CD4-positive, alpha-beta memory T cell (primary cell): ENCODE measurements at regions not wholly inside any gene's neighbourhood (a gene's known extent, or its start where the extent isn't known, plus 50 kb on each side); places are given as distances from the start of the nearest gene placed in this dataset.

Source experiments
- CTCF ChIA-PET: fragments of 350-600 bp; sonication (Branson Sonifier 250); formaldehyde crosslinking; loops from one replicate; lab custom pipeline; 2021; ENCODE audit warnings: inconsistent platforms; ENCODE audit not compliant: partially characterized antibody; lab: Charles Lee
- POLR2A ChIA-PET: fragments of 350-600 bp; sonication (Branson Sonifier 250); formaldehyde crosslinking; loops from one replicate; lab custom pipeline; 2021; ENCODE audit not compliant: partially characterized antibody; lab: Charles Lee
- DNase-seq, 5 donors: peaks; one replicate each; pipeline versions ENCODE4 v3.0.0 to v3.0.0-alpha.2; 2020 to 2022; ENCODE audit warnings: mixed read lengths in 1 of 5
- H3K27ac ChIP-seq: one replicate; pipeline ENCODE4 v1.7.0; 2013; ENCODE audit warnings: low read depth, low read length
- H3K27me3 ChIP-seq: 2 replicates; pipeline ENCODE4 v1.7.0; 2013; ENCODE audit warnings: mild to moderate bottlenecking, low read length, moderate library complexity; ENCODE audit not compliant: insufficient read depth
- H3K36me3 ChIP-seq: 2 replicates; pipeline ENCODE4 v1.7.0; 2013; ENCODE audit warnings: mild to moderate bottlenecking, low read length, moderate library complexity; ENCODE audit not compliant: insufficient read depth
- H3K4me1 ChIP-seq: 2 replicates; pipeline ENCODE4 v1.7.0; 2013; ENCODE audit warnings: mild to moderate bottlenecking, low read length, moderate library complexity; ENCODE audit not compliant: insufficient read depth
- H3K4me3 ChIP-seq, 2 donors: one replicate each; pipeline ENCODE4 v1.7.0; 2013; ENCODE audit warnings: low read length in 2 of 2, mild to moderate bottlenecking in 1 of 2
- H3K9me3 ChIP-seq, 2 donors: one replicate each; pipeline ENCODE4 v1.7.0; 2013; ENCODE audit warnings: low read length in 2 of 2, control low read depth in 1 of 2; ENCODE audit not compliant: control insufficient read depth in 1 of 2
- H3K27ac Mint-ChIP-seq, 7 donors: one replicate each; pipeline ENCODE4 v1.8.0; 2020 to 2021; ENCODE audit warnings: mixed read lengths in 7 of 7, mild to moderate bottlenecking in 6 of 7, inconsistent platforms in 3 of 7, moderate library complexity in 3 of 7
- H3K27me3 Mint-ChIP-seq, 2 donors: one replicate each; pipeline ENCODE4 v1.8.0; 2020 to 2021; ENCODE audit warnings: mixed read lengths in 2 of 2
- H3K36me3 Mint-ChIP-seq, 2 donors: one replicate each; pipeline ENCODE4 v1.8.0; 2020 to 2021; ENCODE audit warnings: mixed read lengths in 2 of 2, inconsistent platforms in 1 of 2, mild to moderate bottlenecking in 1 of 2
- H3K4me1 Mint-ChIP-seq, 4 donors: one replicate each; pipeline ENCODE4 v1.8.0; 2020 to 2021; ENCODE audit warnings: mixed read lengths in 4 of 4, mild to moderate bottlenecking in 1 of 4
- H3K4me3 Mint-ChIP-seq, 8 donors: one replicate each; pipeline ENCODE4 v1.8.0; 2020 to 2021; ENCODE audit warnings: mixed read lengths in 8 of 8, mild to moderate bottlenecking in 7 of 8, moderate library complexity in 6 of 8, inconsistent platforms in 3 of 8
- H3K9me3 Mint-ChIP-seq, 8 donors: one replicate each; pipeline ENCODE4 v1.8.0; 2020 to 2021; ENCODE audit warnings: mixed read lengths in 8 of 8, mild to moderate bottlenecking in 5 of 8, inconsistent platforms in 3 of 8, moderate library complexity in 1 of 8
- intact Hi-C: fragments of 100-400 bp; cut with micrococcal nuclease; formaldehyde crosslinking; loops from one replicate; pipeline ENCODE4 v1.15.1; 2023

GRCh38 chr11:116503216-116504160 is 269.3 kb downstream of the BUD13 start:
- Mint-ChIP-seq H3K9me3 (peaks cover 0 to under 1% (median 0%) of the 10 kb centered on the region in 8 donors), H3K4me1 (peaks cover 0 to 2% (median under 1%) of the 10 kb centered on the region in 4 donors), H3K27ac (no peak overlapping the region), H3K4me3 (no peak overlapping the region), H3K36me3 (no peaks in the 10 kb centered on the region), H3K27me3 (peaks cover 29 to 54% of the 10 kb centered on the region in 2 donors)
- Histone ChIP-seq H3K27ac (no peak overlapping the region), H3K9me3 (no peaks in the 10 kb centered on the region), H3K4me3 (no peak overlapping the region), H3K4me1 (no peaks in the 10 kb centered on the region), H3K36me3 (no peaks in the 10 kb centered on the region), H3K27me3 (peaks cover 9% of the 10 kb centered on the region)
- intact Hi-C loops = no loop called here
- CTCF ChIA-PET = no interaction called here
- DNase-seq = no peak
- POLR2A ChIA-PET = no interaction called here

- H3K9me3 Mint-ChIP-seq = no peaks in the 10 kb centered on the region
Observed at GRCh38 chr11:116502641-116503061, 270.1 kb downstream of the BUD13 start.

GRCh38 chr11:116501728-116502127 is 271.1 kb downstream of the BUD13 start:
- Mint-ChIP-seq H3K9me3 (no peaks in the 10 kb centered on the region), H3K4me1 (peaks cover 0 to 2% (median under 1%) of the 10 kb centered on the region in 4 donors), H3K27me3 (peaks cover 26 to 46% of the 10 kb centered on the region in 2 donors), H3K27ac (no peak overlapping the region), H3K36me3 (no peaks in the 10 kb centered on the region), H3K4me3 (no peak overlapping the region)
- Histone ChIP-seq H3K36me3 (no peaks in the 10 kb centered on the region), H3K27me3 (peaks cover 9% of the 10 kb centered on the region), H3K27ac (no peak overlapping the region), H3K9me3 (no peaks in the 10 kb centered on the region), H3K4me1 (no peaks in the 10 kb centered on the region), H3K4me3 (no peak overlapping the region)
- intact Hi-C loops = no loop called here
- POLR2A ChIA-PET = no interaction called here
- CTCF ChIA-PET = no interaction called here
- no peak for DNase-seq

More at GRCh38 chr11:116502641-116503061, 270.1 kb downstream of the BUD13 start:
- H3K4me1 Mint-ChIP-seq = peaks cover 0 to 2% (median under 1%) of the 10 kb centered on the region in 4 donors
- no peak overlapping the region for H3K4me3 ChIP-seq
- H3K27ac Mint-ChIP-seq = no peak overlapping the region
- no peaks in the 10 kb centered on the region for H3K4me1 ChIP-seq
- H3K27me3 ChIP-seq = peaks cover 9% of the 10 kb centered on the region
- no peak overlapping the region for H3K27ac ChIP-seq
- DNase-seq = no peak
- intact Hi-C loops = no loop called here
- H3K9me3 ChIP-seq = no peaks in the 10 kb centered on the region
- no peaks in the 10 kb centered on the region for H3K36me3 Mint-ChIP-seq
- ChIA-PET POLR2A (no interaction called here), CTCF (no interaction called here)
- H3K36me3 ChIP-seq = no peaks in the 10 kb centered on the region
- no peak overlapping the region for H3K4me3 Mint-ChIP-seq
- H3K27me3 Mint-ChIP-seq = peaks cover 28 to 50% of the 10 kb centered on the region in 2 donors

GRCh38 chr11:116500947-116501602 is 271.7 kb downstream of the BUD13 start:
- ChIA-PET CTCF (no interaction called here), POLR2A (no interaction called here)
- Mint-ChIP-seq H3K27me3 (peaks cover 24 to 44% of the 10 kb centered on the region in 2 donors), H3K4me3 (no peak overlapping the region), H3K9me3 (no peaks in the 10 kb centered on the region), H3K4me1 (peaks cover 0 to 2% (median under 1%) of the 10 kb centered on the region in 4 donors), H3K36me3 (no peaks in the 10 kb centered on the region), H3K27ac (no peak overlapping the region)
- Histone ChIP-seq H3K9me3 (no peaks in the 10 kb centered on the region), H3K36me3 (no peaks in the 10 kb centered on the region), H3K27ac (no peak overlapping the region), H3K4me1 (no peaks in the 10 kb centered on the region), H3K27me3 (peaks cover 9% of the 10 kb centered on the region), H3K4me3 (no peak overlapping the region)
- no peak for DNase-seq
- intact Hi-C loops = no loop called here

GRCh38 chr11:116500026-116500946 is 272.5 kb downstream of the BUD13 start:
- Histone ChIP-seq H3K4me1 (no peaks in the 10 kb centered on the region), H3K9me3 (no peaks in the 10 kb centered on the region), H3K4me3 (no peak overlapping the region), H3K27ac (no peak overlapping the region), H3K36me3 (no peaks in the 10 kb centered on the region), H3K27me3 (peaks cover 9% of the 10 kb centered on the region)
- H3K4me1 Mint-ChIP-seq = peaks cover 0 to 2% (median under 1%) of the 10 kb centered on the region in 4 donors
- no peak overlapping the region for H3K27ac Mint-ChIP-seq
- no peak overlapping the region for H3K4me3 Mint-ChIP-seq
- no peaks in the 10 kb centered on the region for H3K9me3 Mint-ChIP-seq
- no peak for DNase-seq
- POLR2A ChIA-PET = no interaction called here
- H3K36me3 Mint-ChIP-seq = no peaks in the 10 kb centered on the region
- H3K27me3 Mint-ChIP-seq = peaks cover 22 to 42% of the 10 kb centered on the region in 2 donors
- CTCF ChIA-PET = no interaction called here
- intact Hi-C loops = no loop called here

GRCh38 chr11:116499396-116500003 is 273.3 kb downstream of the BUD13 start:
- no peak overlapping the region for H3K4me3 ChIP-seq
- no peaks in the 10 kb centered on the region for H3K36me3 ChIP-seq
- POLR2A ChIA-PET = no interaction called here
- intact Hi-C loops = no loop called here
- H3K27me3 Mint-ChIP-seq = peaks cover 20 to 39% of the 10 kb centered on the region in 2 donors
- H3K4me3 Mint-ChIP-seq = no peak overlapping the region
- no peaks in the 10 kb centered on the region for H3K9me3 ChIP-seq
- peaks cover 0 to 2% (median under 1%) of the 10 kb centered on the region in 4 donors for H3K4me1 Mint-ChIP-seq
- H3K27me3 ChIP-seq = peaks cover 9% of the 10 kb centered on the region
- no peak overlapping the region for H3K27ac Mint-ChIP-seq
- H3K4me1 ChIP-seq = no peaks in the 10 kb centered on the region
- CTCF ChIA-PET = interaction anchor here (0.9 kb wide), 1 partner anchor 12 kb away, joined by 3 read pairs; no protein-coding TSS in a partner anchor
- H3K36me3 Mint-ChIP-seq = no peaks in the 10 kb centered on the region
- no peaks in the 10 kb centered on the region for H3K9me3 Mint-ChIP-seq
- no peak for DNase-seq
- no peak overlapping the region for H3K27ac ChIP-seq
